HG03064 (cell line): ENCODE measurements at regions not wholly inside any gene's neighbourhood (a gene's known extent, or its start where the extent isn't known, plus 50 kb on each side); places are given as distances from the start of the nearest gene placed in this dataset.

ENCODE experiments used
- ATAC-seq: cut with Tn5 transposase; IDR thresholded peaks from one replicate; pipeline ENCODE4 v1.9.1; 2021; ENCODE audit warnings: low read depth; ENCODE audit not compliant: unreplicated experiment

- ATAC-seq, result no peak
Measured at GRCh38 chr9:90948156-90948555, 146.5 kb downstream of the SYK start.

GRCh38 chr9:90950600-90950999 lies 149.0 kb downstream of the SYK start:
- ATAC-seq, result no peak

GRCh38 chr9:90953200-90953599 lies 151.6 kb downstream of the SYK start:
- no peak for ATAC-seq

- ATAC-seq, result no peak
Measured at GRCh38 chr9:90953805-90954204, 152.2 kb downstream of the SYK start.

GRCh38 chr9:90956026-90956810 lies 154.6 kb downstream of the SYK start:
- no peak for ATAC-seq

- no peak for ATAC-seq
Measured at GRCh38 chr9:90958328-90958727, 156.7 kb downstream of the SYK start.

GRCh38 chr9:90960941-90961340 lies 159.3 kb downstream of the SYK start:
- no peak for ATAC-seq

GRCh38 chr9:90961375-90961774 lies 159.8 kb downstream of the SYK start:
- no peak for ATAC-seq

GRCh38 chr9:90964101-90965020 lies 162.7 kb downstream of the SYK start:
- ATAC-seq, result no peak

- no peak for ATAC-seq
Measured at GRCh38 chr9:90965226-90966030, 163.8 kb downstream of the SYK start.

- ATAC-seq, result no peak
Measured at GRCh38 chr9:90966031-90966290, 164.3 kb downstream of the SYK start.

- ATAC-seq, result no peak
Measured at GRCh38 chr9:90966480-90967144, 165.0 kb downstream of the SYK start.

GRCh38 chr9:90967145-90967538 lies 165.5 kb downstream of the SYK start:
- ATAC-seq, result no peak

GRCh38 chr9:90969021-90969675 lies 167.5 kb downstream of the SYK start:
- no peak for ATAC-seq

- no peak for ATAC-seq
Measured at GRCh38 chr9:90970608-90971007, 169.0 kb downstream of the SYK start.

GRCh38 chr9:90972057-90972456 lies 170.4 kb downstream of the SYK start:
- ATAC-seq, result no peak

- no peak for ATAC-seq
Measured at GRCh38 chr9:90974016-90974415, 172.4 kb downstream of the SYK start.

- ATAC-seq, result no peak
Measured at GRCh38 chr9:90974643-90975245, 173.1 kb downstream of the SYK start.

GRCh38 chr9:90975781-90976538 lies 174.3 kb downstream of the SYK start:
- no peak for ATAC-seq
